GM18861 (cell line): ENCODE measurements at regions not wholly inside any gene's neighbourhood (a gene's known extent, or its start where the extent isn't known, plus 50 kb on each side); places are given as distances from the start of the nearest gene placed in this dataset.
A peak's percentile ranks its signal among the peaks of the same experiment; 100 is the strongest.

Experiments used
- ATAC-seq: cut with Tn5 transposase; IDR thresholded peaks from one replicate; pipeline ENCODE4 v1.9.1; 2021; ENCODE audit not compliant: unreplicated experiment

- ATAC-seq, result no peak
Observed at GRCh38 chr2:5913711-5914395, 221.7 kb downstream of the SOX11 start.

- ATAC-seq, result no peak
Observed at GRCh38 chr2:5914811-5915611, 222.8 kb downstream of the SOX11 start.

GRCh38 chr2:5915881-5916310 is 223.7 kb downstream of the SOX11 start:
- ATAC-seq, result no peak

- ATAC-seq, result no peak
Observed at GRCh38 chr2:5921081-5921642, 229.0 kb downstream of the SOX11 start.

- ATAC-seq, result no peak
Observed at GRCh38 chr2:5923957-5924945, 232.1 kb downstream of the SOX11 start.

DNA sequence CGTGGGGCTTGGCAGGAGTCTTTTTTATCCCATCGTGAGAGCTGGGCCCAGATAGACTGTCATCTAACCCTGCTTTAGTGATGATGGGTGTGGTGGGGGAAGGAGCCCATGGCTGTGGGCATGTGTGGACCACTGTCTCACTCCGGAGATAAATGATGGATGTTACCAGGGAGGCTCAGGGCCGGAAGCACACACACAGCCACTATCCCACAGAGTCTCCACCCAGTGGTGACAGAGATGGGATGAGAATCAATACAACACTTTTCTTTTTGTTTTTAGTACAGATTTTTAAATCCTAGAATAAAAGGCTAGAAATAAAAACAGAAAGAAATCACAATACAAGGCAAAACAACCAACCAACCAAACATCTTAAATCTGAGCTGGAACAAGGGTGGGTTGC is 233.4 kb downstream of the SOX11 start:
- no peak for ATAC-seq

GRCh38 chr2:5926871-5927512 is 234.8 kb downstream of the SOX11 start:
- no peak for ATAC-seq

DNA sequence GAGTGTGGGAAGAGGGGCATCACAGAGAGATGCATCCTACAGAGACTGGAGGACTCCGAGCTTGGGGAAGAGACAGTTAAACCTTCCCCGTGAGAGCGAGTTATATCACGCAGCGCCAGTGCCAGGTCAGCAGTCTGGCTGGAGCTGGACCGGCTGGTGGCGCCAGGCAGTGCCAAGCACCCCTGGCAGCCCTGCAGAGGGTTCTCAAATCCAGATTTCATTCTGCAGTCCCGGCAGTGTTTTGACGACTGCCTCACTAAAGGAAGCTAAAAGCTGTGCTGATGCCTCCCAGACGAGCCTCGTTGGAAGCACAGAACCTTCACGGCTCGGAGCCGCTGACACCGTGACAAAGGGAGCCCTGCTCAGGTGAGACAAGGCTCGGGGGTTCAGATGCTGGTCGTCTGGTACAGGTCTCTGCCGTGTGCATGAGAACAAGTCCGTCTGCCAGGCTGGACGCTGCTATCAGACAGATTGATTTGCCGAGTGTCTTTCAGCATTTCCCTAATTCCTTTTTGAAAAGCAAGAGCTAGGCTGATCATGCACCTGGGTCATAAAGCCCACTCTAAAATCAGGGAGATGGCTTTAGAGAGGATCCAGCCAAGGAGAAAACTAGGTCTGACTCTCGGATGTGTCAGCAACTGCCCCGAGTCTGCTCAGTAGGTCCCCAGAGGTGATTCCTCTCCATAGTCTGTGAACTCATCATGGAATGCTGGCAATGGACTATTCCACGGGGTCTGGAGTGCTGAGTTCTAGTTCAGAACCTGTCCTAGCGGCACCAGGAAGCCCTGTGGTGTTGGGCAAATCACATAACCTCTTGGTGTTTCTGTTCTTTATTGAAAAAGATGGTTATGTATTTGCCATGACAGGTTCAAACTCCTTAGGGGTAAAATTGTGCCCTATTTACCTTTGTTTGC is 240.6 kb downstream of the SOX11 start:
- ATAC-seq, result no peak

DNA sequence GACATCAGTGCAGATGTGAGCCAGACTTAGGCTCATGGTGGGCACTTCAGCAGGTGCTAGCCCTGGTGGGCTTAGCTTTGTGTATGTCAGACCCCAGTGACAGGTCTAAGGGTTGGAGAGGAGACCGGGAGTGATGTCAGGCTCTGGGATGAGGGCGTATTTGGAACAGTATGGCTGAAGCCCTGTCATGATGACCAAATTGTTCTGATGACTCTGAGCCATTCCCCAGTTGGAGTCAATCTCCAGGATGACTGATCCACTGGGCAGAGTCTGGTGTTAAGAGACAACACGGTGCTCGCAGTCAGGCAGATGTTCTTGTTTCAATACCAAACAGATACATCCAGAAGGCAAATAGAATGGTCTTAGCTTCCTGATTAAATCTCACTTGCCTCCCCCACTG is 241.5 kb downstream of the SOX11 start:
- ATAC-seq, result no peak

DNA sequence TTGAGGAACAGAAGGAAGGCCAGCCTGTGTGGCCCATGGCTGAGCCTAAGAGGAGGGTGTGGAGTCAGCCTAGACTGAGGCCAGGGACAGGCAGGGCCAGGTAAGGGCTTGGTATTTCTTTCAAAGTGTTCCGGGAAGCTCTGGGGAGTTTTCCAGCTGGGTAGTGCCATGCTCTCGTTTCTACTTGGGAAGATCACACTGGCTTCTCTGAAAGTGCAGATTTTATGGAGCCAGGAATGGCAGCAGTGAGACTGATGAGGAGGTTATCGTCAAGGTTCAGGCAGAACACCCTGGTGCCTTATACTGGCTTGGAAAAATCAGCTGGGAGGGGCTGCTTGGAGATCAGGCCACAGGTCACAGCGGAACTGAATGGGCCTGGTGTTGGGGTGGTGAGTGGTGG is 245.1 kb downstream of the SOX11 start:
- no peak for ATAC-seq

GRCh38 chr2:5937851-5938565 is 245.8 kb downstream of the SOX11 start:
- ATAC-seq, result no peak

GRCh38 chr2:5938566-5938896 is 246.3 kb downstream of the SOX11 start:
- ATAC-seq, result no peak

GRCh38 chr2:5939553-5939952 is 247.4 kb downstream of the SOX11 start:
- ATAC-seq, result no peak

DNA sequence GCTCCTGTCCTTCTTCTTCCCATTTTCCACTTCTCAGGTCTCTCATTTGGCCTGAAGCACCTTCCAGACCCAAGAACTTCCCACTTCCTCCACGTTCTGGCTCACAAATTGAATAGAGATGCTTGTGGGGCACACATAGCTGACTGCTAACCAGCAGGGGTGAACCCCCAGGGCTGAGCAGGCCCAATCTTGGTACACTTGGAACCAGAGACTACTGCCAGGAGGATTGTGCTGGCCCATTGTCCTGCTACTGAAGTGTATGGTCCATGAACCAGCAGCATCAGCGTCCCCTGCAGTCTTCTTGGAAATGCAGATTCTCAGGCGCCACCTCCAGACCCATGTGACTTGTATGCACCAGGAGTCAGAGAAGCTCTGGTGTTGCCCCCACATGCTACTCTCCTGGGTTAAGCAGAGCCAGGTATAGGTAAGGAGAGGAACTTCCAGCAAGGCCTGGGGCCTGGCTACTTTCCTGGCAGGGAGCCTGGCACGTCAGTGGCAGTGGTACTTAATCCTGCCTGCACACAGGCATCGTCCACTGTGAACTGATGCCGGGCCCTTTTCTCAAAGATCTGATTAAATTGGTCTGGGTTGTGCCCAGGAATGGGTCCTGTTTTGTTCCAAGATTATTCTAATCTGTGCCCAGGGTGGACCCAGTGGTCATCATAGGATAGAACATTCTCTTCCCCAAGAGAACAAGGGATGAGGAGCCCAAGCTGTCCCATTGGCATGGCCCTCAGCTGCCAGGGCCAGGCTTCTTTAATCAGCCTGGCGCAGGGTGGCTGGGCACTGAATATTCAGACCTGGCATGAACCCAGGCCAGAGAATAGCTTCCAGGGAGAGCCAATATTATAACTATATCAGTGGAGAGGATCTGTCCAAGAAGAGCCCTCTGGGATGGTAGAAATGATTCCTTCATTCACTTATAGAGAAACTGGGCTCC is 248.7 kb downstream of the SOX11 start:
- ATAC-seq, result no peak

DNA sequence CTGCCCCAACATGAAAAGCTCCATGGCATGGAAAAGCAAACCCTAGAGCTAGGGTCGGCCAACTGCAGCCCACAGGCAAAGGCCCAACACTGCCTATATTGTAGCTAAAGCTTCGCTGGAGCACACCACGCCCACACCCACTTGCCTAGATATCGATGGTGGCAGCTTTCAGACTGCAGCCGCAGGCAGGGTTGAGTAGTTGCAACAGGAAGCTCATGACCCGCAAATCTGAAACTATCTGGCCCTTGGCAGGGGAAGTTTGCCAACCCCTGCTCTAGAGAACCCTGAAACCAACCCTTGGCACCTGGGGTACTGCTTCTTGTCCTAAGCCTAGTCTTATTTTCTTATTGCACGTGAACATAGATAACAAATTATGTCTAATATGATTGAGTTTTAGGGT is 250.0 kb downstream of the SOX11 start:
- peak; percentile 56 for ATAC-seq

GRCh38 chr2:5945742-5946141 is 253.6 kb downstream of the SOX11 start:
- no peak for ATAC-seq

GRCh38 chr2:5946225-5947115 is 254.3 kb downstream of the SOX11 start:
- no peak for ATAC-seq
